WI38 (cell line): ENCODE measurements at regions not wholly inside any gene's neighbourhood (a gene's known extent, or its start where the extent isn't known, plus 50 kb on each side); places are given as distances from the start of the nearest gene placed in this dataset.
"Not testable (repeated sequence)": the region's sequence is repeated elsewhere in the genome, so short reads cannot be mapped to it uniquely, and the experiment has no call there.

Source experiments
- H3K4me3 ChIP-seq: 2 replicates; pipeline ENCODE4 v1.5.1; 2011; ENCODE audit warnings: low read depth, mild to moderate bottlenecking, control low read depth, low read length
- CTCF ChIP-seq: IDR thresholded peaks from 2 replicates; pipeline ENCODE4 v1.5.1; 2012; ENCODE audit warnings: low read depth, mild to moderate bottlenecking, control low read depth, low read length

- TF ChIP-seq CTCF, result no peak
- no peak overlapping the region for H3K4me3 ChIP-seq
These were observed 470.6 kb upstream of the GALNTL6 start for GRCh38 chr4:171342646-171343045.

DNA sequence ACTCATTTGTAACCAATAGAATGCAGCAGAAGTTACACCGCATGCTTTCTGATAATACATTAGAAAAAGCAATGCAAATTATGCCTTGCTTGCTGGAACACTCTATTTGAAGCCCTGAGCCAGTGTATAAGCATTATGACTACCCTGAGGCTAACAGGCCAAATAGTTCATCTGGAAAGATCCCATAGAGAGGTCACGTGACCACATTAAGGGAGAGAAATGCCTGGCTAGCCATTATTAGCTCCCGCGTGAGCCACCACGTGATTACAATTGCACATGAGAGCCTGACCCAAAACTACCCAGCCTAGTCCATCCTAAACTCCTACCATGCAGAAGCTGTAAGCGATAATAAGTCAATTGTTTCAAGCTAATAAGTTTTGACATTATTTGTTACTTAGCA lies 472.9 kb upstream of the GALNTL6 start:
- H3K4me3 ChIP-seq, result no peak overlapping the region
- no peak for TF ChIP-seq CTCF

GRCh38 chr4:171334549-171334948 lies 478.7 kb upstream of the GALNTL6 start:
- TF ChIP-seq CTCF, result no peak
- H3K4me3 ChIP-seq, result no peak overlapping the region

- no peak for TF ChIP-seq CTCF
- H3K4me3 ChIP-seq, result no peak overlapping the region
These were observed 504.5 kb upstream of the GALNTL6 start for GRCh38 chr4:171308661-171309060.

GRCh38 chr4:171298048-171298718 lies 515.0 kb upstream of the GALNTL6 start:
- not testable (repeated sequence) for H3K4me3 ChIP-seq

DNA sequence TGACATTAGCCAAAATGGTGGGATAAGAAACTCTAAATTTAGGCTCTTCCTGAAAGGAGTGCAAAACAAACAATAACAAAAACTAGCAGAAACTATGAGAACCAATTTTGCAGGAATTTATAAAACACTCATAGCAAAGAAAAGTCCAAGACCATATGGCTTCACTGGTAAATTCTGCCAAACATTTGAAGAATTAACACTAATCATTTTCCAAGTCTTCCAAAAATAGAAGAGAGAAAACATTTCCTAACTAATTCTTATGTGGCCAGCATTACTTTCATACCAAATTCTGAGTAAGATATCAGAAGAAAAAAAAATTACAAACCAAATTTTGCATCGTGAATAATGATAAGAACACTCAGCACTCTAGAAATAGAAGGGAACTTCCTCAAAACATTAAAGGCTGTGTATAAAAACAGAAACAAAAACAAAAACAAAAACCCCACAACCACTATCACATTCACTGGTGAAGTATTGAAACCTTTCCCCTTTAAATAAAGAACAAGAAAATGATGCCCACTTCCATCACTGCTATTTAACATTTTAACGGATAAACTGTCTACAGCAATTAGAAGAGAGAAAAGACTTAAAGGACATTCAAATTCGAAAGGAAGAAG lies 524.3 kb upstream of the GALNTL6 start:
- no peak for TF ChIP-seq CTCF
- H3K4me3 ChIP-seq, result no peak overlapping the region

- no peak overlapping the region for H3K4me3 ChIP-seq
- TF ChIP-seq CTCF, result no peak
These were observed 531.8 kb upstream of the GALNTL6 start for GRCh38 chr4:171281359-171281758.

GRCh38 chr4:171279131-171279530 lies 534.1 kb upstream of the GALNTL6 start:
- no peak overlapping the region for H3K4me3 ChIP-seq
- TF ChIP-seq CTCF, result no peak
